Peyer's patch (tissue), 4 donors: ENCODE measurements at regions not wholly inside any gene's neighbourhood (a gene's known extent, or its start where the extent isn't known, plus 50 kb on each side); places are given as distances from the start of the nearest gene placed in this dataset.

ENCODE experiments used
- POLR2A ChIP-seq, 2 donors: fragments of 450-650 bp; IDR thresholded peaks; one replicate each; pipeline ENCODE4 v1.5.1; 2017; ENCODE audit warnings: antibody characterized with exemption in 2 of 2, mild to moderate bottlenecking in 2 of 2, moderate library complexity in 2 of 2
- TF ChIP-seq, protein P1 (sequence below), 6 experiments: fragments of 450-650 bp in 4 of 6; fragments of 200-600 bp in 2 of 6; sonication (generic) in 1 of 6; IDR thresholded peaks; one replicate each; pipeline ENCODE4 v1.5.1; 2017 to 2019; ENCODE audit warnings: antibody characterized with exemption in 6 of 6, mild to moderate bottlenecking in 3 of 6, moderate library complexity in 1 of 6

DNA sequence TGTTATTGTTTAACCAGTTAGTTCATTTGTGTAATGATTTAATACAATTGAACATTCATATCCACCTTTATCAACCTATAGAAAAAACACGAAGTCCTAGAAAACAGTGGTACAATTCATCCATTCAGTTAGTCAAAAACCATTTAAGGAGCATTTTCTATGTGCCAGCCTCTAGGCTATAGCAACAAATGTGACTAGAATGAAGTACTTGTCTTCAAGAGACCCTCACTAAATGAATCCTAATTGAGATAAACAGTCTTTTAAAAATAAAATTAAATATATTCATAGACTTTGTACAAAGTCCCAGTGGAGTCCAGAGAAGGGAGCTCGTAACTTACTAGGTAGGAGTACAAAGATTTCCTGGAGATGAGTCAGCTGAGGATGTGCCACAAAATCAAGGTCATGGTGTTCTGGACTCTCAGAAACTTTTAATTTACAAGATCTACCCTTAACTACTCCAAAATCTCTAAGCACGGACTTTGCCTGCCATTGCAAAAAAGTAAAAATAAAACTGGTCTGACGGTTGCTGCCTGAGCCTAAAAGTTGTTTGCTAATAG lies 430.7 kb upstream of the DCN start:
- TF ChIP-seq, protein P1, sequence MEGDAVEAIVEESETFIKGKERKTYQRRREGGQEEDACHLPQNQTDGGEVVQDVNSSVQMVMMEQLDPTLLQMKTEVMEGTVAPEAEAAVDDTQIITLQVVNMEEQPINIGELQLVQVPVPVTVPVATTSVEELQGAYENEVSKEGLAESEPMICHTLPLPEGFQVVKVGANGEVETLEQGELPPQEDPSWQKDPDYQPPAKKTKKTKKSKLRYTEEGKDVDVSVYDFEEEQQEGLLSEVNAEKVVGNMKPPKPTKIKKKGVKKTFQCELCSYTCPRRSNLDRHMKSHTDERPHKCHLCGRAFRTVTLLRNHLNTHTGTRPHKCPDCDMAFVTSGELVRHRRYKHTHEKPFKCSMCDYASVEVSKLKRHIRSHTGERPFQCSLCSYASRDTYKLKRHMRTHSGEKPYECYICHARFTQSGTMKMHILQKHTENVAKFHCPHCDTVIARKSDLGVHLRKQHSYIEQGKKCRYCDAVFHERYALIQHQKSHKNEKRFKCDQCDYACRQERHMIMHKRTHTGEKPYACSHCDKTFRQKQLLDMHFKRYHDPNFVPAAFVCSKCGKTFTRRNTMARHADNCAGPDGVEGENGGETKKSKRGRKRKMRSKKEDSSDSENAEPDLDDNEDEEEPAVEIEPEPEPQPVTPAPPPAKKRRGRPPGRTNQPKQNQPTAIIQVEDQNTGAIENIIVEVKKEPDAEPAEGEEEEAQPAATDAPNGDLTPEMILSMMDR (IDR thresholded peaks at IDR 0.05): no peak
- no peak for TF ChIP-seq POLR2A (IDR thresholded peaks at IDR 0.05)
